ENCODE measurements at regions not wholly inside any gene's neighbourhood (a gene's known extent, or its start where the extent isn't known, plus 50 kb on each side); places are given as distances from the start of the nearest gene placed in this dataset.

DNA sequence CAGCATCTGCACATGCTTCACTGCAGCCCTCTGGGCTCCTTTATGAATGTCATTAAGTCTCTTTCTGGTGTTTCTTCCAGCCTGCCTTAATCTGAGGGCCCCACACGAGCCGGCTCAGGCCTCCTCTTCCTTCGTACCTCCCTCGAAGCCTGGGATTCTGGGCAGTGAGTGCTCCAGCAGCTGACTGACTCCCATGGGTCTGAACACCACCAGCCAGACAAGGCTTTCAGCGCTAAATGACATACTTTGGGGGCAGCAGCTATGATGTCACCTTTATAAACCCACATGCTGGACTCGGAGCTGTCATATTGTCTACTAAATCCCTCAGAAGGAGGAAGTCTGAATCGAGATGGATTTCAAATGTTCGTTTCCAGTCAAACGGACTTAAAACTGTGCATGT is 127.1 kb downstream of the TRIM29 start:
- H3K9me3 ChIP-seq (ENCODE audit: control insufficient read depth in 4 of 4, low read length in 3 of 4), result no peaks in the 10 kb centered on the region
- no peaks in the 10 kb centered on the region for H3K36me3 ChIP-seq (ENCODE audit: control insufficient read depth in 4 of 4, insufficient read depth in 3 of 4, low read depth in 1 of 4, low read length in 3 of 4)
- no peak overlapping the region for H3K9ac ChIP-seq (ENCODE audit: low read depth in 1 of 2, low read length in 2 of 2)
- H3K27ac ChIP-seq (ENCODE audit: low read depth in 1 of 2, low read length in 2 of 2), result no peak overlapping the region
- no peak overlapping the region for H3K4me3 ChIP-seq (ENCODE audit: low read depth in 1 of 3, low read length in 3 of 3)
- DNase-seq (ENCODE audit: low spot score), result no peak
- 65% methylated on average over 9 of the region's 9 CpGs for WGBS
- peaks cover 0 to 4% (median 0%) of the 10 kb centered on the region in 4 donors for H3K27me3 ChIP-seq (ENCODE audit: control insufficient read depth in 4 of 4, insufficient read depth in 4 of 4, low read length in 3 of 4)
- TF ChIP-seq EGR1 (IDR thresholded peaks at IDR 0.05; ENCODE audit: low read depth in 2 of 2) (no peak), RXRA (IDR thresholded peaks at IDR 0.05) (no peak)
- TF ChIP-seq, protein P1, sequence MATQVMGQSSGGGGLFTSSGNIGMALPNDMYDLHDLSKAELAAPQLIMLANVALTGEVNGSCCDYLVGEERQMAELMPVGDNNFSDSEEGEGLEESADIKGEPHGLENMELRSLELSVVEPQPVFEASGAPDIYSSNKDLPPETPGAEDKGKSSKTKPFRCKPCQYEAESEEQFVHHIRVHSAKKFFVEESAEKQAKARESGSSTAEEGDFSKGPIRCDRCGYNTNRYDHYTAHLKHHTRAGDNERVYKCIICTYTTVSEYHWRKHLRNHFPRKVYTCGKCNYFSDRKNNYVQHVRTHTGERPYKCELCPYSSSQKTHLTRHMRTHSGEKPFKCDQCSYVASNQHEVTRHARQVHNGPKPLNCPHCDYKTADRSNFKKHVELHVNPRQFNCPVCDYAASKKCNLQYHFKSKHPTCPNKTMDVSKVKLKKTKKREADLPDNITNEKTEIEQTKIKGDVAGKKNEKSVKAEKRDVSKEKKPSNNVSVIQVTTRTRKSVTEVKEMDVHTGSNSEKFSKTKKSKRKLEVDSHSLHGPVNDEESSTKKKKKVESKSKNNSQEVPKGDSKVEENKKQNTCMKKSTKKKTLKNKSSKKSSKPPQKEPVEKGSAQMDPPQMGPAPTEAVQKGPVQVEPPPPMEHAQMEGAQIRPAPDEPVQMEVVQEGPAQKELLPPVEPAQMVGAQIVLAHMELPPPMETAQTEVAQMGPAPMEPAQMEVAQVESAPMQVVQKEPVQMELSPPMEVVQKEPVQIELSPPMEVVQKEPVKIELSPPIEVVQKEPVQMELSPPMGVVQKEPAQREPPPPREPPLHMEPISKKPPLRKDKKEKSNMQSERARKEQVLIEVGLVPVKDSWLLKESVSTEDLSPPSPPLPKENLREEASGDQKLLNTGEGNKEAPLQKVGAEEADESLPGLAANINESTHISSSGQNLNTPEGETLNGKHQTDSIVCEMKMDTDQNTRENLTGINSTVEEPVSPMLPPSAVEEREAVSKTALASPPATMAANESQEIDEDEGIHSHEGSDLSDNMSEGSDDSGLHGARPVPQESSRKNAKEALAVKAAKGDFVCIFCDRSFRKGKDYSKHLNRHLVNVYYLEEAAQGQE (IDR thresholded peaks at IDR 0.05), result no peak
- no peaks in the 10 kb centered on the region for H3K4me1 ChIP-seq (ENCODE audit: control insufficient read depth in 4 of 4, insufficient read depth in 4 of 4, low read length in 3 of 4)

DNA sequence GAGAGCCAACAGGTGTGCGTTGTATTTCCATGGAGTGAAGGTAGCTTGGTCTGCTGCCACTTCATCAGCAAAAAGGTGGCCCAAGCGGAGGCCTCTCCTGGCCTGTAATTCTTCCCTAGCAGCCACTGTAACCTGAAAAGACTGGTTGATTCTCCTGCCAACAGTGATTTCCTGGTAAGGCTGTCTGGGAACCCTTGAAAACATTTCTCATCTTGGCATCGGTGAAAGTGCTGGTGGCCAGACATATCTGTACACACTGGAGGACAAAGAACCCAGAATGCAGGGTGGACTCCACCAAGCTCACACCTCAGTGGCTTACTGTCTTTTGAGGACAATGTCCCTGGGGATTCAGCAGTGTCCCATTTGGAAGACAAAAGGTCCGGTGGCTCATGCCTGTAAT is 128.0 kb downstream of the TRIM29 start:
- TF ChIP-seq RAD21 (IDR thresholded peaks at IDR 0.05), result no peak
- TF ChIP-seq, protein P2, sequence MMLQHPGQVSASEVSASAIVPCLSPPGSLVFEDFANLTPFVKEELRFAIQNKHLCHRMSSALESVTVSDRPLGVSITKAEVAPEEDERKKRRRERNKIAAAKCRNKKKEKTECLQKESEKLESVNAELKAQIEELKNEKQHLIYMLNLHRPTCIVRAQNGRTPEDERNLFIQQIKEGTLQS (IDR thresholded peaks at IDR 0.05), result no peak
- no peak for TF ChIP-seq RXRA (IDR thresholded peaks at IDR 0.05)
- no peak for TF ChIP-seq YY1 (IDR thresholded peaks at IDR 0.05)
- TF ChIP-seq, protein P1 (IDR thresholded peaks at IDR 0.05), result no peak
- no peak for TF ChIP-seq GABPA (IDR thresholded peaks at IDR 0.05 in 1 of 2, conservative IDR thresholded peaks at IDR 0.05 in 1 of 2)
- TF ChIP-seq HNF4G (IDR thresholded peaks at IDR 0.05), result no peak
- TF ChIP-seq JUND (IDR thresholded peaks at IDR 0.05), result no peak
- no peak for TF ChIP-seq FOXA2 (IDR thresholded peaks at IDR 0.05)
- no peak for TF ChIP-seq HNF4A (conservative IDR thresholded peaks at IDR 0.05)
- no peak for TF ChIP-seq EGR1 (IDR thresholded peaks at IDR 0.05; ENCODE audit: low read depth in 2 of 2)
- TF ChIP-seq, protein P3, sequence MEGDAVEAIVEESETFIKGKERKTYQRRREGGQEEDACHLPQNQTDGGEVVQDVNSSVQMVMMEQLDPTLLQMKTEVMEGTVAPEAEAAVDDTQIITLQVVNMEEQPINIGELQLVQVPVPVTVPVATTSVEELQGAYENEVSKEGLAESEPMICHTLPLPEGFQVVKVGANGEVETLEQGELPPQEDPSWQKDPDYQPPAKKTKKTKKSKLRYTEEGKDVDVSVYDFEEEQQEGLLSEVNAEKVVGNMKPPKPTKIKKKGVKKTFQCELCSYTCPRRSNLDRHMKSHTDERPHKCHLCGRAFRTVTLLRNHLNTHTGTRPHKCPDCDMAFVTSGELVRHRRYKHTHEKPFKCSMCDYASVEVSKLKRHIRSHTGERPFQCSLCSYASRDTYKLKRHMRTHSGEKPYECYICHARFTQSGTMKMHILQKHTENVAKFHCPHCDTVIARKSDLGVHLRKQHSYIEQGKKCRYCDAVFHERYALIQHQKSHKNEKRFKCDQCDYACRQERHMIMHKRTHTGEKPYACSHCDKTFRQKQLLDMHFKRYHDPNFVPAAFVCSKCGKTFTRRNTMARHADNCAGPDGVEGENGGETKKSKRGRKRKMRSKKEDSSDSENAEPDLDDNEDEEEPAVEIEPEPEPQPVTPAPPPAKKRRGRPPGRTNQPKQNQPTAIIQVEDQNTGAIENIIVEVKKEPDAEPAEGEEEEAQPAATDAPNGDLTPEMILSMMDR (IDR thresholded peaks at IDR 0.05; ENCODE audit: low read depth, low read length, missing input control), result no peak
- TF ChIP-seq TAF1 (conservative IDR thresholded peaks at IDR 0.05), result no peak
- TF ChIP-seq SP1 (IDR thresholded peaks at IDR 0.05), result no peak
- no peak for TF ChIP-seq FOXA1 (IDR thresholded peaks at IDR 0.05)
- H3K27ac ChIP-seq (ENCODE audit: low read depth in 1 of 2, low read length in 2 of 2), result no peak overlapping the region
- H3K36me3 ChIP-seq (ENCODE audit: control insufficient read depth in 4 of 4, insufficient read depth in 3 of 4, low read depth in 1 of 4, low read length in 3 of 4), result no peaks in the 10 kb centered on the region
- no peak overlapping the region for H3K9ac ChIP-seq (ENCODE audit: low read depth in 1 of 2, low read length in 2 of 2)
- no peaks in the 10 kb centered on the region for H3K9me3 ChIP-seq (ENCODE audit: control insufficient read depth in 4 of 4, low read length in 3 of 4)
- no peaks in the 10 kb centered on the region for H3K4me1 ChIP-seq (ENCODE audit: control insufficient read depth in 4 of 4, insufficient read depth in 4 of 4, low read length in 3 of 4)
- no peak overlapping the region for H3K4me3 ChIP-seq (ENCODE audit: low read depth in 1 of 3, low read length in 3 of 3)
- H3K27me3 ChIP-seq (ENCODE audit: control insufficient read depth in 4 of 4, insufficient read depth in 4 of 4, low read length in 3 of 4), result peaks cover 0 to 4% (median 0%) of the 10 kb centered on the region in 4 donors
- 90% methylated on average over 4 of the region's 4 CpGs for WGBS
- no peak for DNase-seq (ENCODE audit: low spot score)

All from liver (tissue), 8 donors.